Stimulated activated CD4-positive, alpha-beta T cell treated with anti-CD3 and anti-CD28 coated beads, Interleukin-1b, Interleukin-23, amount 100 ng/mL, for 4 hours (primary cell): ENCODE measurements at regions not wholly inside any gene's neighbourhood (a gene's known extent, or its start where the extent isn't known, plus 50 kb on each side); places are given as distances from the start of the nearest gene placed in this dataset.
A peak's percentile ranks its signal among the peaks of the same experiment; 100 is the strongest.
"Not testable (repeated sequence)": the region's sequence is repeated elsewhere in the genome, so short reads cannot be mapped to it uniquely, and the experiment has no call there.

Experiments
- DNase-seq, 2 donors: peaks; one replicate each; pipeline ENCODE4 v3.0.0-alpha.2; 2020; ENCODE audit warnings: low read depth in 2 of 2

DNA sequence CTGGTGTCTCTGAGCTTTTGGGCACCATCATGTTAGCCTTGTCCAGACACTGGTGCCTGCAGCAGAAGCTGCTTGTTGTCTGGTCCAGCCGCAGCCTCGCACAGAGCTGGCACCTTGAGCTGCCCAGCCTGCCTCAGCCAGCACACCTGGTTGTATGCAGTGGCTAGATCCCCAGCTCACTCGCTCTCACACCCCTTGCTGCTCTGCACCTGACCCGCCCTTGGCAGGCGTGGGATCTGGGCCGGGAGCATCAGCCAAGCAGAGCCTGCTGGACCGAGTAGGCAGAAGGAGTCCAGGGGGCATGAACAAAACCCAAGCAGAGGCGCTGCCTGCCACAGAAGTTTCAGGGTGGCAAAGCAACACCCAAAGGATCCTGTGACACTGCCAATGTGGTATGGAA, 79.7 kb upstream of the ITGB1 start:
- no peak for DNase-seq

GRCh38 chr10:33036670-33037069, 78.6 kb upstream of the ITGB1 start:
- DNase-seq: no peak

GRCh38 chr10:33035411-33035810, 77.4 kb upstream of the ITGB1 start:
- DNase-seq: no peak

- no peak for DNase-seq
These were observed 76.9 kb upstream of the ITGB1 start for GRCh38 chr10:33034931-33035330.

- no peak for DNase-seq
These were observed 74.7 kb upstream of the ITGB1 start for GRCh38 chr10:33032654-33033151.

DNA sequence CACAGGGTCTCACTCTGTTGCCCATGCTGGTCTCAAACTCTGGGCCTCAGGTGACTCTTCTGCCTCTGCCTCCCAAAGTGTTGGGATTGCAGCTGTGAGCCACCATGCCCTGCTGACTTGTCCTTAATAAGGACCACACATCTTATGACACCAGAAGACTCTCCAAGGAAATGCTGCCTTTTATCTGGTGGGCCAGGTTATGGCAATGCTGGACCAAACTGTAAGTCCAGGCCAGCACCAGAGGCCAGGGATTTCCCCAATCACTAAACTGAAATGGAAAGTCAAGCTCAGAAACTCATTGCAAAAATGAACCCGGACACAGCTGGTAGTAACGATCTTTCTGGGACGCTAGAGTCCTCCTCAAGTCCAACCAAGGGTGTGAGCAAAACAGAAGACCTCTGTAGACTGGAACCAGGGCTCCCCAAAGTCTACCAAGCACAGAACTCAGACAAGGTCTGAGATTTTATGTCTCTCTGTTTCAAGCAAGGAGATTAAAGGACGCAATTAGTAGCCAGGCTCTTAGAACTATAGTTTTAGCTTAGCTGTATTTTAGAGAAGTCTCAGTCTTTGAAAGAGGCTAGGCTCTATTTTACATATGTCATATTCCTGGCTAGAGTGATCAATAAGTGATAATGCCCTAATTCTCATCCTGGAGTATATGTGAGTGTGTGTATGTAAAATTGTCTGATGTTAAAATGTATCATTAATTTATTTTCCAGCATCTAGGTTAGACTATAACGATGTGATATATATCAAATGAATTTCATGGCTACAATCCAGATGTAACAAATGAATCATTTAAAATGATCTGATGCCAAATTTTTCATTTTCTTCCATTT, 74.0 kb upstream of the ITGB1 start:
- DNase-seq: no peak

DNA sequence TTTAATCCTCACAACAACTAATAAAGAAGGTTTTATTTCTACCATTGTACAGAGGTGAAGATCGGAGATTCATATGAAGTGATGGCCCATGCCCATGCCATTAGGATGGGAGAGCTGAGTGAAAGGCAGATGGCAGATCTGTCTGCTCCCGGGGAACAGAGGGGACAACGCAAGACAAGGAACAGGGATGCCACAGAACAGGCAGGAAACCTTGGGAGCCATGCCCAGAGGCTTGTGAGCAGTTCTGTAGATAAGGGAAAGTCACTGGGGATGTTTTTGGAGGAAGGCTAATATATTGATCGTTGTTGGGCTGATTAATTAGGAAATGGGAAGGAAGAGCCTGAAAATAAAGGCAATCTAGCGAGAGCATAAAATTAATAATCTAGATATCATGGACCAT, 73.1 kb upstream of the ITGB1 start:
- DNase-seq: no peak

DNA sequence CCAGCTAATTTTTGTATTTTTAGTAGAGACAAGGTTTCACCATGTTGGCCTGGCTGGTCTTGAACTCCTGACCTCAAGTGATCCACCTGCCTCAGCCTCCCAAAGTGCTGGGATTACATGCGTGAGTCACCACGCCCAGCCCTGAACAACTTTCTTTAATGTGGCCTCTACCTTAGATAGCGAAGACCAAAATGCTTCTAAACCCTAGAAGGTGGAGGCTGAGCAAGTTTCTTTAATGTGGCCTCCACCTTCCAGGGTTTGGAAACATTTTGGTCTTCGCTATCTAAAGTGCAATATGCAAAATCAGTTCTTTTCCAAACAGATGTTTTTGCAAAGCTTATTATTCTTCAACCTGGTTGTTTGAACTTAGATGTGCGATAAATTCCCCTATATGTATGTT, 70.5 kb upstream of the ITGB1 start:
- DNase-seq: peak in 1 of 2 donors; percentile 18

DNA sequence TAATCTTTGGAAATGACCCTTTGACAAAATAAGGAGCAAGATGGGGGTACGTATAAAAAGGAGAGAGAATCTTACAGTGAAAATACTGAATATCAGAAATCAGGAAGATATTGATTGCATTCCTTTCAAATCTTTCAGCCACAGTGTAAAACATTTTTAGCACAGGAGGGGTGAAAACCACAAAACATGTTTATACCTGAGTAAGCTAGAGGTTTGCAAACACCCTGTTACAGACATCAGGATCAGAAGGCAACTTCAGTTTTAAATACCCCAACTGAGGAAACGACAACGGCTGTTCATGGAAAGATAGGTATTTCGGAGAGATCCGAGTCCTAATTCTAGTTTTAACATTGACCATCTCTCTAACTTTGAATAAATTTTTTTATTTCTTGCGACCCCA, 69.1 kb upstream of the ITGB1 start:
- no peak for DNase-seq

- DNase-seq: no peak
These were observed 68.4 kb upstream of the ITGB1 start for GRCh38 chr10:33026422-33026821.

GRCh38 chr10:33025910-33026309, 67.9 kb upstream of the ITGB1 start:
- DNase-seq: no peak

DNA sequence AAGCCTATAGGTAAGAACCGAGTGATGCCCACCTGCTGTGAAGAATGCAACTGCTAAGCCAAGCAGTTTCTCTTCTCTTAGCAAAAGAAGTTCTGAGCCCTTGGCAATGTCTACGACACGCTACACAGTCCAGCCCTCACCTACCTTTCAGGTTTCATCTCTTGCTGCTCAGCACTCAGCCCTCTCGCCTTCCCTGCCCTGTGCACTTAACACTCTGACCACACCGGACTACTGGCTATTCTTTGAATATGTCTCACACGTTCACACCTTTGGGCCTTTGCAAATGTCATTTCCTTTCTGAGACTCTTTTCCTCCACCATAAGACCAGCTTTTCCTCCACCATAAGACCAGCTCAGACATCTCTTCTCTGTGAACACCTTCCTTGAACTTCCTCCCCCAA, 67.0 kb upstream of the ITGB1 start:
- no peak for DNase-seq

- DNase-seq: no peak
These were observed 64.7 kb upstream of the ITGB1 start for GRCh38 chr10:33022691-33023090.

DNA sequence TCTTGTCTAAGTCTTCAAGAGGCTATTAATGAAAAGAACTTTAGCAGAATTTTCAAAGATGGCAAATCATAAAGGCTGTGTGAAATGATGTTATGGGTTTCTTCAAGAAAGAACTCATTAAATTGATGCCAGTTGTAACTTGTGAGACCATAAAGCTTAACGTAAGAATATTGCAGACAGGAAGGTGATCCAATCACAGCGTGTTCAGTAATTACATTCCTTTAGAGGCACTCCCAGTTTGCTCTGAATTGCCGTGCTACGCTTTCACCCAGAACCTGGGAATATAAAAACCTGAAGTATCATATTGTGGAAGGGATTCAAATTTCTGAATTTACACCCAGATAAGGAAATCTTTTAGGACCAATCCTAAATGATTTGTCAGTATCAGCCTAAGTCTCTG, 64.1 kb upstream of the ITGB1 start:
- no peak for DNase-seq

GRCh38 chr10:33016988-33017387, 59.0 kb upstream of the ITGB1 start:
- no peak for DNase-seq

GRCh38 chr10:33015761-33016547, 57.9 kb upstream of the ITGB1 start:
- no peak for DNase-seq

DNA sequence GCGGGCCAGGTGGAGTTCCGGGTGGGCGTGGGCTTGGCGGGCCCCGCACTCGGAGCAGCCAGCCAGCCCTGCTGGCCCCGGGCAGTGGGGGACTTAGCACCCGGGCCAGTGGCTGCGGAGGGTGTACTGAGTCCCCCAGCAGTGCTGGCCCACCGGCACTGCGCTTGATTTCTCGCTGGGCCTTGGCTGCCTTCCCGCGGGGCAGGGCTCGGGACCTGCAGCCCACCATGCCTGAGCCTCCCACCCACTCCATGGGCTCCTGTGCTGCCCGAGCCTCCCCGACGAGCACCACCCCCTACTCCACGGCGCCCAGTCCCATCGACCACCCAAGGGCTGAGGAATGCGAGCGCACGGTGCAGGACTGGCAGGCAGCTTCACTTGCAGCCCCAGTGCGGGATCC, 55.3 kb upstream of the ITGB1 start:
- not testable (repeated sequence) for DNase-seq

- no peak for DNase-seq
These were observed 54.3 kb upstream of the ITGB1 start for GRCh38 chr10:33012306-33012705.

DNA sequence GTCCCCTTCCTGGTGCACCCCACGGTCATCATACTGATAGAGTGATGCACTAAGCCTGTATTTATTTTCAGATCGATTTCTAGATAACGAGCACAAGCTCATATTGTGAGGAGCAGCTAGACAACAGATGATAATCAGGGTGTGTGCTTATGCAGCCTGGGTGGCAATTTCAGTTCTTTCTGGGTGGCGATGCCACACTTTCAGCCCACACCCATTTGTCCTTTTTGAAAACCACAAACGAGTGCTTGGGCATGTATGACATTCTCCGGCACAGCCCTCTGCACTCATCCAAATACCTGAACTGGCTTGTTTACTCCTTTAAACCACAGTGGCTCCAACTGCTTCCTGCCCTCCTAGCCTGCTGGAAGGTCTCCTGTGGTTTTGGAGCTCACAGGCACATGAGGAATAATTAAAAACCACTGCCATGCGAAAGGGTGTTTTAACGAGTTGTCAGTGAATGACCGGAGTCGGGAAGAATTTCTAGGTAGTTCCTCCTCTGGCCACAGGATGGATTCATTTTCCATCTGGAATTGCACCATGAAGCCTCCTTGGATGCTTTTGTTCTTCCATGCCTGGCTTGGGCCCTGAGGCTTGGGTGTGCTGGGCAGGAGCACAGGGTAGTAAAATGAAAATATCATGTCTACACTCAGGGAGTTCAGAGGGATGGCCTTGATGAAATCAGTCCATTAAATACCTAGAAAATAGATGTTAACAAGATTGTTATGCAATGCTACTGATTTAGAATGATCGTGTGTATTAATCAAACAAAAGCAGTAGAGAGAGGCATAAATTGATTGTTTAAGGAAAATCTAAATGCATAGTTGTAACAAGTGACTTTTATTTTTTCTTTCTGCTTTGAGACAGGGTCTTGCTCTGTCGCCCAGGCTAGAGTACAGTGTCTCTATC, 52.4 kb upstream of the ITGB1 start:
- no peak for DNase-seq

DNA sequence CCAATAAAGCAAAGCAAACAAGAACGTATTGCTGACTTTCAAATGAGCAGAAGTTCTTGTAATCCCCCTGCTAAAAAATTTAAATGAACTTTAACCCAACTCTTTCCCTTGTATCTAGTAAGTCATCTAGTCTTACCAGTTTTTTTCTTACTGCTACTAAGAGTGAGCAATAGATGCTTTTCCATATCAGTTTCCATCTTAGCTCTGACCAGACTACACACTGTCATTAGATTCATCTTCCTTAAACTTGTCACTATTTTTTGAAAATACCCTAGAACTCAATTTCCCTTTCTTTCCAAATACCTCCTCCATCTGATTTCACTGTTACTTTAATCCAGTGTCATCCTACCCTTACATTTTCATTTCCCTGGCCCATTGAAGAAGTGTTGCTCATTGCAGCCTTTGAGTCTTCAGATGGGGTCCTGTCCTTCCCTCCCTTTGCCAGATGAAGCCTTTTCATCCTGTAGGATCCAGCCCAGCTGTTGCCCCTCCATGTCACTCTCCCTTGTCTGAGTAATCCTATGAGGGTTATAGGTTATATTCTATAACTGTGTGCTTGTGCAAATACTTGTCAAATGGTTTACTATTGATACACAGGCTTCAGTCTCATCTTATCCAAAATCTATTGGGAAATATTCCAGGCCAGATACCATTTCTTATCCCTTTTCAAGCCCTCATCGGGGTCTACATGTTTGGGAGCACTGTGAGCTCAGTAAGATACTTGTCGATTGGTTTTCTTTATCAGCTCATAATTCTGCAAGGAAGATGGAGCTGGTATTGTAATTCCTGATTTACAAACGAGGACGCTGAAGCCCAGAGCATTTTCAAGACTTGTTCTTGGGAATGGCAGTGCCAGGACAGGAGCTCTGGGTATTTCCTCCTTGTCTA, 51.5 kb upstream of the ITGB1 start:
- no peak for DNase-seq
